ENCODE measurements at regions not wholly inside any gene's neighbourhood (a gene's known extent, or its start where the extent isn't known, plus 50 kb on each side); places are given as distances from the start of the nearest gene placed in this dataset.

DNA sequence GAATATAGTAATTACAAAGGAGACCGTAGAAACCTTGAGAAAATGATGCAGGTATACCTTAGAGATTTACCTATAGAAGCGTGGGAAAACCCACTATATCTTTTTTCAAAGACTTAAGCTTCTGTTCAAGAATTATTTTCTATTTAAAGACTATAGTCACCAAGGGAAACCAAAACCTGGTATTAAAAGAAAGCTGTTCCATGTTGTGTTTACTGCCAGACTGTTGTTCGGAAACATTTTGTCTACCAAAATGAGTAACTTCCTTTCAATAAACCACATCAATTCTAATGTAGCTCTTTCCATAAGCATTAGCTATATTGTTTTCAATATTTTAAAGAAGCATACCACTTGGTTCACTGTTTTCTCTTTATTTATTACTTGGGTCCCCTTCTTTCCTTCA lies 182.9 kb upstream of the SLITRK6 start:
- TF ChIP-seq, protein P1, sequence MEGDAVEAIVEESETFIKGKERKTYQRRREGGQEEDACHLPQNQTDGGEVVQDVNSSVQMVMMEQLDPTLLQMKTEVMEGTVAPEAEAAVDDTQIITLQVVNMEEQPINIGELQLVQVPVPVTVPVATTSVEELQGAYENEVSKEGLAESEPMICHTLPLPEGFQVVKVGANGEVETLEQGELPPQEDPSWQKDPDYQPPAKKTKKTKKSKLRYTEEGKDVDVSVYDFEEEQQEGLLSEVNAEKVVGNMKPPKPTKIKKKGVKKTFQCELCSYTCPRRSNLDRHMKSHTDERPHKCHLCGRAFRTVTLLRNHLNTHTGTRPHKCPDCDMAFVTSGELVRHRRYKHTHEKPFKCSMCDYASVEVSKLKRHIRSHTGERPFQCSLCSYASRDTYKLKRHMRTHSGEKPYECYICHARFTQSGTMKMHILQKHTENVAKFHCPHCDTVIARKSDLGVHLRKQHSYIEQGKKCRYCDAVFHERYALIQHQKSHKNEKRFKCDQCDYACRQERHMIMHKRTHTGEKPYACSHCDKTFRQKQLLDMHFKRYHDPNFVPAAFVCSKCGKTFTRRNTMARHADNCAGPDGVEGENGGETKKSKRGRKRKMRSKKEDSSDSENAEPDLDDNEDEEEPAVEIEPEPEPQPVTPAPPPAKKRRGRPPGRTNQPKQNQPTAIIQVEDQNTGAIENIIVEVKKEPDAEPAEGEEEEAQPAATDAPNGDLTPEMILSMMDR (conservative IDR thresholded peaks at IDR 0.05 in 1 of 2, IDR thresholded peaks at IDR 0.05 in 1 of 2; ENCODE audit: extremely low read depth in 1 of 2, insufficient read depth in 1 of 2, low read depth in 1 of 2, low read length in 2 of 2): no peak
- no peak for TF ChIP-seq EZH2 (IDR thresholded peaks at IDR 0.05; ENCODE audit: borderline replicate concordance, low read length)
